ENCODE measurements at regions not wholly inside any gene's neighbourhood (a gene's known extent, or its start where the extent isn't known, plus 50 kb on each side); places are given as distances from the start of the nearest gene placed in this dataset.

- H3K23ac ChIP-seq (ENCODE audit: insufficient read length, low read depth, low read length) = no peak overlapping the region
- no peak for TF ChIP-seq CTCF (conservative IDR thresholded peaks at IDR 0.05)
- Mint-ChIP-seq H3K4me3 (no peak overlapping the region), H3K9me3 (no peaks in the 10 kb centered on the region), H3K36me3 (ENCODE audit: insufficient read depth in 1 of 3, low read depth in 3 of 3) (no peaks in the 10 kb centered on the region), H3K4me1 (no peaks in the 10 kb centered on the region), H3K27me3 (ENCODE audit: low read depth) (no peaks in the 10 kb centered on the region), H3K27ac (no peak overlapping the region)
- H3K4me2 ChIP-seq (ENCODE audit: insufficient read depth, insufficient read length, low read length) = no peak overlapping the region
- no CpG with 5 or more reads among the region's 1 CpG for WGBS (ENCODE audit: extremely low coverage, insufficient read length, low lambda C conversion rate)
- no peak overlapping the region for H4K91ac ChIP-seq (ENCODE audit: insufficient read length, low read depth, low read length)
- H2BK15ac ChIP-seq (ENCODE audit: low read depth, low read length) = no peak overlapping the region
- H3K23me2 ChIP-seq (ENCODE audit: insufficient read length, low read depth, low read length, poor library complexity, severe bottlenecking) = no peaks in the 10 kb centered on the region
- H3K14ac ChIP-seq (ENCODE audit: insufficient read depth, low read length) = no peak overlapping the region
- H3K4me1 ChIP-seq (ENCODE audit: insufficient read depth, low read length) = no peaks in the 10 kb centered on the region
- no peaks in the 10 kb centered on the region for H3K79me1 ChIP-seq (ENCODE audit: insufficient read depth, low read depth, low read length, poor library complexity, severe bottlenecking)
- H4K8ac ChIP-seq (replicated peaks; ENCODE audit: insufficient read length, low read depth, low read length) = no peak overlapping the region
- H4K20me1 ChIP-seq (ENCODE audit: control insufficient read depth, insufficient read depth, insufficient read length) = no peaks in the 10 kb centered on the region
- no peak overlapping the region for H2AK5ac ChIP-seq (ENCODE audit: insufficient read length, low read length)
- no peak overlapping the region for H3K18ac ChIP-seq (ENCODE audit: insufficient read length, low read depth, low read length)
- no peak overlapping the region for H2AFZ ChIP-seq (ENCODE audit: low read length)
- no peak overlapping the region for H4K5ac ChIP-seq (ENCODE audit: insufficient read length, low read depth, low read length)
- no peak overlapping the region for H3K56ac ChIP-seq (ENCODE audit: insufficient read length, low read depth, low read length)
- no peak overlapping the region for H2BK20ac ChIP-seq (ENCODE audit: low read depth, low read length, poor library complexity, severe bottlenecking)
- no peak overlapping the region for H2BK120ac ChIP-seq (ENCODE audit: low read depth, low read length, poor library complexity, severe bottlenecking)
- no peak overlapping the region for H3K27ac ChIP-seq (ENCODE audit: insufficient read length, low read depth, low read length)
- no peak overlapping the region for H3K4ac ChIP-seq (ENCODE audit: low read depth, low read length)
- DNase-seq = no peak
- no peaks in the 10 kb centered on the region for H3K9me3 ChIP-seq (ENCODE audit: control insufficient read depth, low read depth, low read length)
- H2BK5ac ChIP-seq (ENCODE audit: insufficient read length, low read length) = no peak overlapping the region
- H3T11ph ChIP-seq (ENCODE audit: low read length) = no peak overlapping the region
- no peaks in the 10 kb centered on the region for H3K27me3 ChIP-seq (ENCODE audit: insufficient read depth, low read length)
- H2BK12ac ChIP-seq (ENCODE audit: insufficient read length, low read depth, low read length) = no peak overlapping the region
- H3K79me2 ChIP-seq (ENCODE audit: insufficient read depth, low read length) = no peaks in the 10 kb centered on the region
- H3K9ac ChIP-seq (ENCODE audit: extremely low read depth, insufficient read length, low read length) = no peak overlapping the region
Observed at GRCh38 chr16:63146251-63146650, 1110.0 kb upstream of the CDH8 start.

Measured in H9 (cell line).